ENCODE measurements at regions not wholly inside any gene's neighbourhood (a gene's known extent, or its start where the extent isn't known, plus 50 kb on each side); places are given as distances from the start of the nearest gene placed in this dataset.
A peak's percentile ranks its signal among the peaks of the same experiment; 100 is the strongest.
"Not testable (repeated sequence)": the region's sequence is repeated elsewhere in the genome, so short reads cannot be mapped to it uniquely, and the experiment has no call there.

DNA sequence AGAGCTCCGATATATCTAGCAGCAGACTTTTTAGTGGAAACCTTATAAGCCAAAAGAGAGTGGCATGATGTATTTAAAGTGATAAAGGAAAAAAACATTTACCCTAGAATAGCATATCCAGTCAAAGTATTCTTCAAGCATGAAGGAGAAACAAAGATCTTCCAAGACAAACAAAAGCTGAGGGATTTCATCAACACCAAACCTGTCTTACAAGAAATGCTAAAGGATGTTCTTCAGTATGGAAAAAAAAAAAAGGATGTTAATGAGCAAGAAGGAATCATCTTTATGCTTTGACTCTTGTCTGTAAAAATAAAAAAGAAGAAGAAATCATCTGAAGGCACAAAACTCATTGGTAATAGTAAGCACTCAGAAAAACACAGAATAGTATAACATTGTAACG is 338.2 kb downstream of the TLE1 start:
- no peak for DNase-seq (ENCODE audit: low spot score)

DNA sequence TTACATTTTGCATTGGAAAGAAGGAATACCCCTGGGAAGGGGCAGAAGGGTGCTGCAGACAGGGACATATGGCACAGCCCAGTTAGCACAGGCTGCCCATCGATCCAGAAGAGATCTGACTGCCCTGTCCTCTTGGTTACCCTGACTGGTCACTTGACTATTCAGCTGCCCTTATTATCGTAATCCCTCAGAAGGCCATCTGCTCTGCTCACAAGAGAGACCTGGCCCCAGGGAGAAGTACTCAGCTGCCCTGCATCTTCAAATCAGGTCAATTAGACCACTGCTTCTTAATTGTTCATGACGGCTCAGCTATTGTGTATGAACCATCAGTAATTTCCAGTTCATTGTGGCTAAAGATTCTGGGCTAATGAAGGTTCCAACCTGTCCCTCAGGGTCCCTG is 345.0 kb downstream of the TLE1 start:
- no peak for DNase-seq (ENCODE audit: low spot score)

DNA sequence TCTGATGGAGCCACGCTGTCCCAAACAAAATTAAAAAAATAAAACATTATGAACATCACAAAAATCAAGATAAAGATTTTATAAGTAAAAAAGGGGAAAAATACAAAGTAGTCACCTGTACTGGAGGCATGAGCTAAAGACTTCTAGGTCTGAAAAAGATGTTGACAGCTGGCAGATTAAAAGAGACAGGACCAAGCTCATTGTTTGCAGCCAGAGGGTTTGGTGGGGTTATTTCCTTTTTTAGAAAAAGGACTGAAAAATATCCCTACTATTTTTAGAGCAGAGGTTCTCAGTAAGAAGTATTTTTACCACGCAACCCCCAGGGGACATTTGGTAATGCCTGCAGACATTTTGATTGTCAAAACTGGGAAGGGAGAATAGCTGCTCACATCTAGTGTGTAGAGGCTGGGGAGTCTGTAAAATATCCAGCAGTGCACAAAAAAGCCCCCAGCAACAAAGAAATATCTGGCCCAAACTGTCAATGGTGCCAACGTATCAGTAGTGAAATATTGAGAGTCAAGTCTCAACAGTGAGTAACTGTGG is 353.4 kb downstream of the TLE1 start:
- DNase-seq (ENCODE audit: low spot score) = no peak

DNA sequence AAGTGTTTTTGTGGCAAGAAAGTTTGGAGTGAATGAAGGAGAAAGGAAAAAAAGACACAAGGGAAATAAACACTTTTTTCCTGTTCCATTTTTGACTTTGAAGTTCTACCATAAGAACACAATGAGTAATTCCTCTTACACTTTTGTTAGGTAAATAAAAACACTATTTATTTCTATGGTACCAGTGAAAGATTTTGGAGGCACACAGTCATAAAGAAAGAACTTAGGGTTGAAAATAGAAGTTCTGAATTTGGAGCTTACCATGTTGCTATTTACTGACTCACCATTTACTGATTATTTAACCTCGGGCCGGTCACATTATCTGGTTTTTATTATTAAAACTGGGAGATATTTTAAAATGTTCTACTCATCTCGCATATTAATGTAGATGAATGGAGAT is 367.8 kb downstream of the TLE1 start:
- DNase-seq (ENCODE audit: low spot score) = no peak

DNA sequence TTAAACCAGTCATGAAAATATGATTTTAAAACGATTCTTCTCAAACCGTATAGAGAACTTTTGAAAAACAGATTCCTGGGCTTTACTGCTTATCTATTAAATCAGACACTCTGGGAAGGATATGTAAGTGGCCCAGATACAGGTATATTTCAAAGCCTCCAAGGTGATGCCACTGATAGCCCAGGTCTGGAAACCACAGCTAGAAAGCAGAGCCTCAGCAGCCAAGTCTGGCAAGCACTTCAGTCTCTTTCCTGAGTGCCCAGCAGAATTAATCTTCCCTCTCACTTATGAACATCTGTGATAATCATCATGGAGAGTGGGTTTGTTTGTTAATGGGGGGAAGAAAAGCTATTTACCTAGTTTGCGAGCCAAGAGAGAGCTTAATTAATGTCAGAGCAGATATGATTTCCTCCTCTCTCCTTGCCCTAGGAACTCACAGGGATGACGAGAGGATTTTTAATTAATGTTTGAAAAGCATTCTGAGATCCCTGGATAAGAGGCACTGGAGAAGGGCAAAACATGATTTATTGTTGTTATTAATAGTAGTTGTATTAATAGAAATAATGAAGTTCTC is 368.4 kb downstream of the TLE1 start:
- DNase-seq (ENCODE audit: low spot score) = no peak

DNA sequence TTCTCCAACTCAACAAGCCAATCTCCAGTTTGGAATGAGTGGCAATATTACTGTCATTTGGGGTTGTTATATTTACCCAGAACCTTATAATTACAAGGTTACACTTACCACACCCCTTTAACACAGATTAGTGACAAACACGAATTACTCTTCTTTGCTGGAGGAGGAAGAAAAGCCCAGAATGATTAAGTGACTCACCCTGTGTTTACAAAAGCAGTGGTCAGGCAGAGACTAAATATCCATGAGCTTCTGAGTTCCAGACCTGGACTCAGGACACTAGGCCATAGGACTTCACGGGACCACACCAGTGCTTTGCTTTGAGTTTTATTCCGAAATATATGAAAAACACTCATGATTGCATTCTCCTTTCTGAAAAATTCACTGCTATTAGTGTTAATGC is 370.8 kb downstream of the TLE1 start:
- no peak for DNase-seq (ENCODE audit: low spot score)

DNA sequence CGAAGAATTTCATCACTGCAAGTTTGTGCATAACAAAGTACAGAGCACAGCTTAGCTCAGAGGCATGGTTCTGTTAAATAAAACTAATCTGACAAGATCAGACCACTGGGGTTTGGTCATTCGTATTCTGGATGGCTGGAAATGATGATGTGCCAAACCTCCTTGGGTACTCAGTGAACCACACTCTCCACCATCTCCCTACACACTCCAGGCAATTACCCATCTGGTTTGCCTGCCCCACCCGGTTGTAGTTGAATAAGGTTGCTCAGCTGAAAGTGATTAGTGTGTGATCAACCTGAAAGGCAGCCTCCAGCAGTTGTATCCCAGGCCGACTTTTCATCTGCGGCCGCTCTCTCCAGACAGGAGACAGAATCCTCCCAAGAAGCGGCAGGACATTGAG is 371.4 kb downstream of the TLE1 start:
- no peak for DNase-seq (ENCODE audit: low spot score)

DNA sequence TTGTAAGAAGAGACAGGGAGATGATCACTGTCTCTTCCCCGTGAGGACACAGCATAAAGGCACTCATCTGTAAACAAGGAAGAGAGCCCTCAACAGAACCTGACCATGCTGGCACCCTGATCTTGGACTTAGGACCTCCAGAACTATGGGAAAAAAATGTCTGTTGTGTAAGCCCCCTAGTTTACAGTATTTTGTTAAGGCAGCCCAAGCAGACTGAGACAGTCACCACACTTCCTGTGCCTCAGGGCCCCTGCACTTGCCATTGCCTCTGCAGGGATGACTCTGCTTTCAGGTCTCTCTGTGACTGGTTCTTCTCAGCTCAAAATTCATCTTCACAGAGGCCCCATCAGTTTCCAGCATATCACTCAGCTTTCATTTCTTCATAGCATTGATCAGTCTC is 372.1 kb downstream of the TLE1 start:
- no peak for DNase-seq (ENCODE audit: low spot score)

DNA sequence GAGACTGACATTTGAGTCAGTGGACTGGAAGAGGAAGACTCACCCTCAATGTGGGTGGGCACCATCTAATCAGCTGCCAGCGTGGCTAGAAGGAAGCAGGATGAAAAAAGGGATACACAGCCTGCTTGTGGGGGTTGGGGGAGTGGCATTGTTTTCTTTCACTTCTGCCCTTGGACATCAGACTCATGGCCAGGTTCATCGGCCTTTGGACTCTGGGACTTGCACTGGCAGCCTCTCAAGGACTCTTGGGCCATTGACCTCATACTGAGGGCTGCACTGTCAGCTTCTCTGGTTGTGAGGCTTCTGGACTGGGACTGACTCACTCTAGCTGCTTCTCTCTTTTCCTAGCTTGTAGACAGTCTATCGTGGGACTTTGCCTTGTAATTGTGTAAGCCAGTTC is 374.9 kb downstream of the TLE1 start:
- DNase-seq (ENCODE audit: low spot score) = no peak

DNA sequence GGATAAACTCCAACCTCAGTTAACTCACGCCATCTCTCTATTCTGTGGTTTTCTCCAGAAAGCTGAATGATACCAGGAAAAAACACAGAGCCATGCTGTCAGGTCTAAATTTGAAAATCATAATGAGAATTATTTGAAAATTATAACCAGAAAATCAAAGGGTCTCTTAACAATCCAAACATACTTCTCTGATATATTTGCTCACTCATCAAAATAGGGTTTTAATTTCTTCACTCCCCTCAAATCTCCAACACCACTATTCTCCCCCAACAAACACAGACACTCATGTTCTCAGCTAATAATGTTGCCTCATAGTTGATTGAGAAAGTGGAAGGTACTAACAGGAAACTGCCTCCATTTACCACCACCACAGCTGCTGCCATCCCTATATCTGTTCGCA is 375.5 kb downstream of the TLE1 start:
- DNase-seq (ENCODE audit: low spot score) = no peak

DNA sequence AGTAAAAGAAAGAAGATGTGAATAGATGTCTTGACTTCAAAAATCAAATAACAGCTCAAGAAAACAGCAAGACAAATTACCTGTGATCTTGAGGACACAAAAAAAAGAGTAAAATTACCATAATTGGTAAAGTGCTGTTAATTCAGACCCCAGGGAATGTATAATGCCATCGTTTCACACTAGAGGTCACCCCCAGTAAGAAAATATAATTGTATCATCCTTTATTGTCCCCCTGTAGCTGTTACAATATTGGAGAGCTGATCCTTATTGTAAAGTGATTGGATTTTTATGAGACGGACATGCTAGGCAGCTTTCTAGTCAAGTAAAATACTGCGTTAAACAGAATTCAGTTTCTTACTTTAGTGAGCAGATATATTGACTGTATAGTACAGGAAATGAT is 377.0 kb downstream of the TLE1 start:
- DNase-seq (ENCODE audit: low spot score) = no peak

DNA sequence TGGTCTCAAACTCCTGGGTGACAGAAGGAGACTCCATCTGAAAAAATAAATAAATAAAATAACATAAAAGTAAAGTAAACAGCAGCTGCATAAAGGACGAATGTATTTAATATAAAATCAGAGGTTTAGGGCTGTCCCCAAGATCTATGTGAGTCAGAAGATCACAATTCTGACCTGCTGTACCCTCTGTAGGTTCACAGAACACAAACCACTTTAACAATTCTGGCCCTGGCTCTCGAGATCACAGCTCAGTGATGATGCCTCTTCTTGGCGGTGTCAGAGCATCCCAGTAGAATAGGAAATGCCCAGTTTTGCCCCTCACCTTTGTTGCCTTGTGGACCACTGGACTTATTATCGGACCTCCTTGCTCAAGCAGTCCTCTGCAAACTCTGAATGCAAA is 380.9 kb downstream of the TLE1 start:
- no peak for DNase-seq (ENCODE audit: low spot score)

DNA sequence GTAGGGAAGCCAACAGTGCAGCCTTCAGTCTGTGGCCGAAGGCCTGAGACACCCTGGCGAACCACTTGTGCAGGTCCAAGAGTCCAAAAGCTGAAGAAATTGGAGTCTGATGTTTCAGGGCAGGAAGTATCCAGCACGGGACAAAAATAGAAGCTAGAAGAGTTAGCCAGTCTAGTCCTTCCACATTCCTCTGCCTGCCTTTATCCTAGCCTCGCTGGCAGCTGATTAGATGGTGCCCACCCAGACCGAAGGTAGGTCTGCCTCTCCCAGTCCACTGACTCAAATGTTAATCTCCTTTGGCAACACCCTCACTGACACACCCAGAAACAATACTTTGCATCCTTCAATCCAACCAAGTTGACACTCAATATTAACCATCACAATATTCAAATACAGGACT is 381.6 kb downstream of the TLE1 start:
- not testable (repeated sequence) for DNase-seq (ENCODE audit: low spot score)

DNA sequence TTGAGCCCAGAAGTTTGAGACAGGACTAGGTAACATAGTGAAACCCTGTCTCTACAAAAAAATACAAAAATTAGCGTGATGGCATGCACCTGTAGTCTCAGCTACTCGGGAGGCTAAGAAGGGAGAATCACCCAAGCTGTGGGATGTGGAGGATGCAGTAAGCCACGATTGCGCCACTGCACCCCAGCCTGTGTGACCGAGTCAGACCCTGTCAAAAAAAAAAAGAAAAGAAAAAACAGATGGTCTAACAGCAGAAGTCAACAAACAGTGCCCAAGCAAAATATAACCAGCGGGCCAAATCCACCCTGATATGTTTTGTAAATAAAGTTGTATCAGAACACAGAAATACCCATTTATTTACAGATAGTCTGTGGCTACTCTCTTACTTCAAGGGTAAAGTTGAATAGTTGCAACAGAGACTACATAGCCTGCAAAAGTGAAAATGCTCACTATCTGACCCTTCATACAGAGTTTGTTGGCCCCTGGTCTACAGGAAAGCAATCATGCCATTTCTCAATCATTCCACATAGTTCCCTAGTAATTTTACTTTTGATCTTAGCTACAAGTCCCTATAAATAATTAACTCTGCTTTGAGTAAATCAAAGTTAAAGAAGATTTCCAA is 383.7 kb downstream of the TLE1 start:
- no peak for DNase-seq (ENCODE audit: low spot score)

DNA sequence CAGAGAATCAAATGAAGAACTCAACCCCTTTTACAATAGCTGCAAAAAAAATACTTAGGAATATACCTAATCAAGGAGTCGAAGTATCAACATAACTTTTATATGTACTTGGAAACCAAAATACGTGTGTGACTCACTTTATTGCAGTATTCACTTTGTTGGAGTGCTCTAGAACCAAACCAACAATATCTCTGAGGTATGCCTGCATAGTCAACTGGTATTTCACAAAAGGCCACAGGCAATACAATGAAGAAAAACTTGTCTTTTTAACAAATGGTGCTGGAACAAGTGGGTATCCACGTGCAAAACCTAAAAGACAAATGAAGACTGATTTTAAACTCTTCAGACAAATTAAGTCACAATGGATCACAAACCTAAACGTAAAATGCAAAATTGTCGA is 385.7 kb downstream of the TLE1 start:
- no peak for DNase-seq (ENCODE audit: low spot score)

DNA sequence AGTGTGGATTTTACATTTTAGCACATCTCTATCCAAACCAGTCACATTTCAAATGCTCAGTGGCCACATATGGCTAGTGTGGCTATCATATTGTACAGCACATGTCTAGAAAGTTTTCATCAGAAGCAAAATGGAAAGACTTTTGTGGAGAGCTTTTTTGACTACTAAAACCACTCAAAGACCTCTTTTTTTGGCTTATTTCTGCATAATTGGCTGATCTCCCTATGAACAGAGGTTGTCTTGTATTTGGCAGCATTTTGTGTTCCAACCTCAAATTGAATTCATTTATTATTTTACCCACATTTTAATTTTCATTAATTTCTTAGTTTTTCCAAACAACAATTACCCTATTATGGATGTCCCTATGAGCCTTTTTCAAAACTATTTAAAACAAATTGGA is 395.7 kb downstream of the TLE1 start:
- DNase-seq (ENCODE audit: low spot score) = peak; percentile 2

DNA sequence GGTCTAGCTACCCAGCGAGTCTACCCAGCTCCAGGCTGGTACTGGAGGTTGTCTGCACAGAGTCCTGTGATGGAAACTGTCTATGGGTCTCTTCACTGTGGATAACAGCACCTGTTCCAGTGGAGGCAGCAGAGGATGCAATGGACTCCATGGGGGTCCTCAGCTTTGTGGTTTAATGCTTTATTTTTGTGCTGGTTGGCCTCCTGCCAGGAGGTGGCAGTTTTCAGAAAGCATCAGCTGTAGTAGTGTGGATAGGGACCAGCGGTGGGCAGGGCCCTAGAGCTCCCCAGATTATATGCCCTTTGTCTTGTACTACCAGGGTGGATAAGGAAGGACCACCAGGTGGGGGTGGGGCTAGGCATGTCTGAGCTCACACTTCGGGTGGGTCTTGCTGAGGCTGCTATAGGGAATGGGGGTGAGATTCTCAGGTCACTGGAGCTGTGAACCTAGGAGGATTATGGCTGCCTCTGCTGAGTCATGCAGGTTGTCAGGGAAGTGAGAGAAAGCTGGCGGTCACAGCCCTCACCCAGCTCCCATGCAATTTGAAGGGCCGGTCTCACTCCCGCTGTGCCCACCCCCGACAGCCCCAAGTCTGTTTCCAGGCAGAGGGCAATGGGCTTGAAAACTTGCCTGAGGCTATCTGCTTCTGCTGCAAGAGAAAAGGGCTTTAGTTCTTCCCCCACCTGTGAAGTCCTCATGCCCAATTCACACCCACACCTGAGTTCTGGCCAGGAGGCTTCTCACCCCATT is 397.1 kb downstream of the TLE1 start:
- no peak for DNase-seq (ENCODE audit: low spot score)

DNA sequence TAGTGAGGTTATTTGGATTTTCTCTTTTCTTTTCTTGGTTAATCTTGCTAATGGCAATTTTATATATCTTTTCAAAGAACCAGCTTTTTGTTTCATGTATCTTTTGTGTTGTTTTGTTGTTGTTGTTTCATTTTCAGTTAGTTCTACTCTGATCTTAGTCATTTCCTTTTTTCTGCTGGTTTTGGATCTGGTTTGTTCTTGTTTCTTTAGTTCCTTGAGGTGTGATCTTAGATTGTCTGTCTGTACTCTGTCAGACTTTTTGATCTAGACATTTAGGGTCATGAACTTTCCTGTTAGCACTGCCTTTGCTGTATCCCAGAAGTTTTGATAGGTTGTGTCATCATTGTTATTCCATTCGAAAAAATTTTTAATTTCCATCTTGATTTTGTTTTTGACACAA is 399.7 kb downstream of the TLE1 start:
- no peak for DNase-seq (ENCODE audit: low spot score)

DNA sequence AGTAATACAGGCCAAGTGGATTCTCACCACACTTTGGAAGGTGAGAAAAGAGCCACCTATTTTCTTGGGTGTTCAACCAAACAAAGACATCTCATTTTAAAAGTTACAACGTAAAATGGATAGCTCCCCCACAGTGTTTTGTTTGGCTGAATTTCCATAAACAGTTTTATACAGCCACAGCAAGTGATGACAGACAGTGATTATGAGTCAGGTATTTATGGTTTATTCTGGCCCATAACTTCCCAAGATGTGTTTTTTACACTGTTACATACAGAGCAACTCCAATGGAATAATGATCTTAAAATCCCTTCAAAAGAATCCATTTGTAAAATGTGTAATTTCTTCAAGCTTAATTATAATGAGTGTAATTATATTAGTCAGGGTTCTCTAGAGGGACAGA is 421.3 kb downstream of the TLE1 start:
- no peak for DNase-seq (ENCODE audit: low spot score)

DNA sequence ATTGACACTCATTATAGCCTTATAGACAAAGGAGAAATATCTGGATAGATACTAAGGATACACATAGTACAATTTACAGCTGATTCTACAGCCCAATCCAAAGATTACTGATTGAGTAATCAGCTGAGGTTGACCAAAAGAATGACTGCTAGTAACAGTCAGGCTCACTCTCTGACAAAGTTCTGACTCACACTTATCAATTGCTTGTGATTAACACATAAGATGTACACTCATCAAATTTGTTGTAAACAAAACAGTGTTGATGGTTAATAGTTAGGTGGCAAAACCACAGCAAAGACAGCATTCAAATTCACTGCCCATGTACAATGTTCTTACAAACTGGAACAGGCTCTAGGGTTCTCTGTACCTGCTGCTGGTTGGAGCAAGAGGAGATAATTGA is 422.7 kb downstream of the TLE1 start:
- DNase-seq (ENCODE audit: low spot score) = no peak

DNA sequence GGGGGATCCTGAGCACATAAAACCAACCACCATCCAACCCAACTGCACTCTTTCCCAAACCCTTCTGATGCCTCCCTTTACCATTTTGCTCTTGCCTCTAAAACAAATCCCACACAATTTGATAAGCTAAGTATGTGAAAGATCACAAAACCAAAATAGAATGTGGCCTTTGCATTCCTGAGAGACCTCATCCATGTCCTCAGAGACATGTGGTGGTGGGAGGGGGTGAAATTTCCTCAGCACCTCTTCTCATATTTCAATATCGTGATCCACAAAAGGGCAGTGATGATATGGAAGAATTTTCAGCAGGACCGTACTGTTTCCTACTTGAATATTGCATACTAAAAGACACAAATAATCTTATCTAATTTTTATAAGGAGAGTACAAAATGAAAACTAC is 423.3 kb downstream of the TLE1 start:
- DNase-seq (ENCODE audit: low spot score) = no peak

DNA sequence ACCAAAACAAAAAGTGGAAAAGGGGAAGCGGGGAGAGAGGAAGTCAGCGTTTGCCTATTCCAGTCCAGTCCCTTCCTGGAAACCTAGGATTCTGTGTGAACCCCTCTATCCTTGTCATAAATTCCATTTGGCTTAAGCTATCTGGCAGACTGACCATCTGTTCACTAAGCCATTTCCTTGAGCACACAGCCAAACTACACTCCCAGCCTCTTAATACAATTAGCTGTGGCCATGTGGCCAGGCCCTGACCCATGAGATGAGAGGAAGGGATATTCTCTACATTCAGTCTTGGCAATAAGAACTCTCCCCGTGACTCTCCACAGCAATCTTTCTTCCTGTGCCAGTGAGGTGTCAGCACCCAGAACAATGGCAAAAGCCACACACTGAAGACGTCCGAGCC is 424.8 kb downstream of the TLE1 start:
- no peak for DNase-seq (ENCODE audit: low spot score)

DNA sequence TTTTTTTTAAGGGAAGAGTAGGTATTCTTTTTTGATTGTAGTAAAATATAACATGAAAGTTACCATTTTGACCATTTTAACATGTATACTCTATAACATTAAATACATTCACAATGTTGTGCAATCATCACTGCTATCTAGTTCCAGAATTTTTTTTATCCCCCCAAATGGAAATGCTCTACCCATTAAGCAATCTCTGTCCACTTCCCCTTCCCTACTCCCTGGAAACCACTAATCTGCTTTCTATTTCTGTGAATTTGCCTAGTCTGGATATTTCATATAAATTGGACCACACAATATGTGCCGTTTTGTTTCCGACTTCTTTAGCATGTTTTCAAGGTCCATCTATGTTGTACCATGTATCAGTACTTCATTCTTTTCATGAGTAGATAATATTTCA is 429.5 kb downstream of the TLE1 start:
- no peak for DNase-seq (ENCODE audit: low spot score)

DNA sequence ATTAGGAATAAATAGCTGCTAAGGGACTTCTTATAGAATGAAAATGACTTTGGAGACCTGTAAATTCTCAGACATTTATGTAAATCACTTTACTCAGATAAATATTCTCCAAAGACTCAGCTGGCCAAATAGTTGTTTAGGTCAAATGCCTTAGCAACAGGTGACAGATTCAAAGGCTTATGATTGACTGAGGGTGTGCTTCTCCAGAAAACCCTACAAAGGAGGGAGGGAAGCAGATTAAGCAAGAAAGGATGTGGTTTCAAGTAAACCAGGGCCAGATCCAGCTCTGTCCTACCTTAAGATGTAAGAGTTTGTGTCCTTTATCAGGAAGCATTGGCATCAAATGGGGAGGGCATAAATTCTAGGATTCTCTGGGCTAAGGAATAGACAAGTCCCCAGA is 433.0 kb downstream of the TLE1 start:
- no peak for DNase-seq (ENCODE audit: low spot score)

Measured in pons (tissue), 1 donor.